Activated CD4-positive, alpha-beta T cell treated with anti-CD3 and anti-CD28 coated beads, Interleukin-2, amount 10 ng/mL, durations not matched to agents 24 days and 14 days (primary cell): ENCODE measurements at regions not wholly inside any gene's neighbourhood (a gene's known extent, or its start where the extent isn't known, plus 50 kb on each side); places are given as distances from the start of the nearest gene placed in this dataset.

ENCODE experiments used
- DNase-seq: peaks from one replicate; pipeline ENCODE4 v3.0.0; 2022
- H3K27ac Mint-ChIP-seq: one replicate; pipeline ENCODE4 v1.8.0; 2022; ENCODE audit warnings: mild to moderate bottlenecking, mixed read lengths
- H3K27me3 Mint-ChIP-seq: one replicate; pipeline ENCODE4 v1.8.0; 2022; ENCODE audit warnings: mixed read lengths
- H3K36me3 Mint-ChIP-seq: one replicate; pipeline ENCODE4 v1.8.0; 2022; ENCODE audit warnings: low read depth, mild to moderate bottlenecking, mixed read lengths
- H3K4me1 Mint-ChIP-seq: one replicate; pipeline ENCODE4 v1.8.0; 2021; ENCODE audit warnings: mixed read lengths
- H3K4me3 Mint-ChIP-seq: one replicate; pipeline ENCODE4 v1.8.0; 2022; ENCODE audit warnings: mild to moderate bottlenecking, moderate library complexity, mixed read lengths
- H3K9me3 Mint-ChIP-seq: one replicate; pipeline ENCODE4 v1.8.0; 2021; ENCODE audit warnings: mixed read lengths
- intact Hi-C: fragments of 100-400 bp; cut with micrococcal nuclease; formaldehyde crosslinking; loops from one replicate; pipeline ENCODE4 v1.15.1; 2023

GRCh38 chr13:58979851-58980250 is 1183.9 kb downstream of the DIAPH3 start:
- no peak overlapping the region for H3K4me3 Mint-ChIP-seq
- H3K27me3 Mint-ChIP-seq, result no peaks in the 10 kb centered on the region
- H3K36me3 Mint-ChIP-seq, result no peaks in the 10 kb centered on the region
- no peaks in the 10 kb centered on the region for H3K9me3 Mint-ChIP-seq
- no peak for DNase-seq
- H3K4me1 Mint-ChIP-seq, result no peaks in the 10 kb centered on the region
- intact Hi-C loops, result no loop called here
- H3K27ac Mint-ChIP-seq, result no peak overlapping the region

- no peak overlapping the region for H3K4me3 Mint-ChIP-seq
- H3K36me3 Mint-ChIP-seq, result no peaks in the 10 kb centered on the region
- no peaks in the 10 kb centered on the region for H3K9me3 Mint-ChIP-seq
- no peaks in the 10 kb centered on the region for H3K27me3 Mint-ChIP-seq
- no peaks in the 10 kb centered on the region for H3K4me1 Mint-ChIP-seq
- intact Hi-C loops, result no loop called here
- no peak overlapping the region for H3K27ac Mint-ChIP-seq
- no peak for DNase-seq
Measured at GRCh38 chr13:58985845-58986244, 1177.9 kb downstream of the DIAPH3 start.

- no peaks in the 10 kb centered on the region for H3K27me3 Mint-ChIP-seq
- H3K4me3 Mint-ChIP-seq, result no peak overlapping the region
- no peaks in the 10 kb centered on the region for H3K36me3 Mint-ChIP-seq
- no peaks in the 10 kb centered on the region for H3K4me1 Mint-ChIP-seq
- intact Hi-C loops, result no loop called here
- no peak for DNase-seq
- no peaks in the 10 kb centered on the region for H3K9me3 Mint-ChIP-seq
- no peak overlapping the region for H3K27ac Mint-ChIP-seq
Measured at GRCh38 chr13:58989556-58989955, 1174.2 kb downstream of the DIAPH3 start.

- no peaks in the 10 kb centered on the region for H3K36me3 Mint-ChIP-seq
- H3K4me1 Mint-ChIP-seq, result no peaks in the 10 kb centered on the region
- intact Hi-C loops, result no loop called here
- no peak overlapping the region for H3K4me3 Mint-ChIP-seq
- H3K27ac Mint-ChIP-seq, result no peak overlapping the region
- H3K9me3 Mint-ChIP-seq, result no peaks in the 10 kb centered on the region
- DNase-seq, result no peak
- no peaks in the 10 kb centered on the region for H3K27me3 Mint-ChIP-seq
Measured at GRCh38 chr13:58991826-58992477, 1171.8 kb downstream of the DIAPH3 start.

- H3K36me3 Mint-ChIP-seq, result no peaks in the 10 kb centered on the region
- intact Hi-C loops, result no loop called here
- no peaks in the 10 kb centered on the region for H3K27me3 Mint-ChIP-seq
- H3K9me3 Mint-ChIP-seq, result no peaks in the 10 kb centered on the region
- H3K27ac Mint-ChIP-seq, result no peak overlapping the region
- H3K4me3 Mint-ChIP-seq, result no peak overlapping the region
- no peak for DNase-seq
- H3K4me1 Mint-ChIP-seq, result no peaks in the 10 kb centered on the region
Measured at GRCh38 chr13:58992478-58993042, 1171.2 kb downstream of the DIAPH3 start.

- Mint-ChIP-seq H3K9me3 (no peaks in the 10 kb centered on the region), H3K4me1 (no peaks in the 10 kb centered on the region), H3K4me3 (no peak overlapping the region), H3K27ac (no peak overlapping the region), H3K36me3 (no peaks in the 10 kb centered on the region), H3K27me3 (no peaks in the 10 kb centered on the region)
- no peak for DNase-seq
- intact Hi-C loops, result no loop called here
Measured at GRCh38 chr13:58994077-58994476, 1169.7 kb downstream of the DIAPH3 start.

- DNase-seq, result no peak
- no peak overlapping the region for H3K27ac Mint-ChIP-seq
- no peaks in the 10 kb centered on the region for H3K9me3 Mint-ChIP-seq
- intact Hi-C loops, result no loop called here
- no peaks in the 10 kb centered on the region for H3K27me3 Mint-ChIP-seq
- H3K4me1 Mint-ChIP-seq, result no peaks in the 10 kb centered on the region
- H3K4me3 Mint-ChIP-seq, result no peak overlapping the region
- no peaks in the 10 kb centered on the region for H3K36me3 Mint-ChIP-seq
Measured at GRCh38 chr13:58994777-58995176, 1169.0 kb downstream of the DIAPH3 start.

GRCh38 chr13:58998716-58999115 is 1165.0 kb downstream of the DIAPH3 start:
- DNase-seq, result no peak
- intact Hi-C loops, result no loop called here
- Mint-ChIP-seq H3K9me3 (no peaks in the 10 kb centered on the region), H3K27ac (no peak overlapping the region), H3K36me3 (no peaks in the 10 kb centered on the region), H3K27me3 (no peaks in the 10 kb centered on the region), H3K4me3 (no peak overlapping the region), H3K4me1 (no peaks in the 10 kb centered on the region)

- DNase-seq, result no peak
- intact Hi-C loops, result no loop called here
- Mint-ChIP-seq H3K27ac (no peak overlapping the region), H3K4me3 (no peak overlapping the region), H3K27me3 (no peaks in the 10 kb centered on the region), H3K9me3 (no peaks in the 10 kb centered on the region), H3K4me1 (no peaks in the 10 kb centered on the region), H3K36me3 (no peaks in the 10 kb centered on the region)
Measured at GRCh38 chr13:58999851-59000250, 1163.9 kb downstream of the DIAPH3 start.

- intact Hi-C loops, result no loop called here
- H3K4me1 Mint-ChIP-seq, result no peaks in the 10 kb centered on the region
- H3K4me3 Mint-ChIP-seq, result no peak overlapping the region
Measured at GRCh38 chr13:59000770-59001169, 1163.0 kb downstream of the DIAPH3 start.

GRCh38 chr13:59012731-59013130 is 1151.0 kb downstream of the DIAPH3 start:
- Mint-ChIP-seq H3K27me3 (no peaks in the 10 kb centered on the region), H3K27ac (no peak overlapping the region), H3K4me1 (no peaks in the 10 kb centered on the region), H3K4me3 (no peak overlapping the region), H3K36me3 (no peaks in the 10 kb centered on the region), H3K9me3 (no peaks in the 10 kb centered on the region)
- intact Hi-C loops, result no loop called here
- no peak for DNase-seq

More at GRCh38 chr13:59000770-59001169, 1163.0 kb downstream of the DIAPH3 start:
- Mint-ChIP-seq H3K36me3 (no peaks in the 10 kb centered on the region), H3K27me3 (no peaks in the 10 kb centered on the region), H3K27ac (no peak overlapping the region), H3K9me3 (no peaks in the 10 kb centered on the region)
- DNase-seq, result no peak

GRCh38 chr13:59016250-59016649 is 1147.5 kb downstream of the DIAPH3 start:
- Mint-ChIP-seq H3K9me3 (no peaks in the 10 kb centered on the region), H3K27ac (no peak overlapping the region), H3K4me3 (no peak overlapping the region), H3K27me3 (no peaks in the 10 kb centered on the region), H3K4me1 (no peaks in the 10 kb centered on the region), H3K36me3 (no peaks in the 10 kb centered on the region)
- DNase-seq, result no peak
- intact Hi-C loops, result no loop called here

GRCh38 chr13:59024434-59024833 is 1139.3 kb downstream of the DIAPH3 start:
- intact Hi-C loops, result no loop called here
- Mint-ChIP-seq H3K36me3 (no peaks in the 10 kb centered on the region), H3K27me3 (no peaks in the 10 kb centered on the region), H3K27ac (no peak overlapping the region), H3K9me3 (no peaks in the 10 kb centered on the region), H3K4me1 (no peaks in the 10 kb centered on the region), H3K4me3 (no peak overlapping the region)
- no peak for DNase-seq

GRCh38 chr13:59034198-59034597 is 1129.5 kb downstream of the DIAPH3 start:
- Mint-ChIP-seq H3K4me1 (no peaks in the 10 kb centered on the region), H3K9me3 (no peaks in the 10 kb centered on the region), H3K36me3 (no peaks in the 10 kb centered on the region), H3K27ac (no peak overlapping the region), H3K4me3 (no peak overlapping the region), H3K27me3 (no peaks in the 10 kb centered on the region)
- intact Hi-C loops, result no loop called here
- no peak for DNase-seq

- Mint-ChIP-seq H3K36me3 (no peaks in the 10 kb centered on the region), H3K9me3 (no peaks in the 10 kb centered on the region), H3K4me1 (no peaks in the 10 kb centered on the region), H3K27ac (no peak overlapping the region), H3K27me3 (no peaks in the 10 kb centered on the region), H3K4me3 (no peak overlapping the region)
- DNase-seq, result no peak
- intact Hi-C loops, result no loop called here
Measured at GRCh38 chr13:59038824-59039223, 1124.9 kb downstream of the DIAPH3 start.
